ENCODE measurements at regions not wholly inside any gene's neighbourhood (a gene's known extent, or its start where the extent isn't known, plus 50 kb on each side); places are given as distances from the start of the nearest gene placed in this dataset.

DNA sequence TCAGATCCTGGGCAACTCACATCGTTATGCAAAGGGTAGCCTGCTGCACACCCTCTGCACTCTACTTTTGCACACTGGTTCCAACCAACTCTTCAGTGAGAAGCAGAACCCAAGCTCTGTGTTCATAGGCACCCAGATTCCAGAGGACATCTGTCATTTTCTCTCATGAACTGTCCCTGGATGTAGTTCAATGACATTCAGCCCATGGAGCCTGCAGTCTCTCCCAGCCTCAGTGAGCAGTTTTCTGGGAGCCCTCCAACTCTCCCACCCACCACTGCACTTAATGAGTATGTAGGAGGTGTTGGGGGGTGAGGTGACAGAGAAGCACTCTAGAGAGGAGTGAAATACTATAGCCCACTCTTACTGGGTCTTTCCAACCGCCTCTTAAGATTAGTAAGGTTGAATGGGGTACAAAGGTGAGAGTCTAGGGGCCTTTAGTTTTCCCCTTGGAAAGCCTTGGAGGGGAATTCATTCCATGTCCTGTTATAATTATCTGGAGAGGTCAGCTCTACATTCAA is 58.1 kb upstream of the APOBEC4 start:
- DNase-seq (ENCODE audit: low read depth) = no peak
- CTCF ChIA-PET = interaction anchor here (1.2 to 1.7 kb wide), 3 partner anchors 35 to 204 kb away, joined by 3 to 6 read pairs (median 5); no protein-coding TSS in a partner anchor
- no peak overlapping the region for H3K4me3 ChIP-seq (ENCODE audit: low read depth, low read length)
- H3K27me3 ChIP-seq (ENCODE audit: control insufficient read depth, insufficient read depth, low read length) = no peaks in the 10 kb centered on the region
- POLR2A ChIA-PET = no interaction called here
- TF ChIP-seq, protein P1, sequence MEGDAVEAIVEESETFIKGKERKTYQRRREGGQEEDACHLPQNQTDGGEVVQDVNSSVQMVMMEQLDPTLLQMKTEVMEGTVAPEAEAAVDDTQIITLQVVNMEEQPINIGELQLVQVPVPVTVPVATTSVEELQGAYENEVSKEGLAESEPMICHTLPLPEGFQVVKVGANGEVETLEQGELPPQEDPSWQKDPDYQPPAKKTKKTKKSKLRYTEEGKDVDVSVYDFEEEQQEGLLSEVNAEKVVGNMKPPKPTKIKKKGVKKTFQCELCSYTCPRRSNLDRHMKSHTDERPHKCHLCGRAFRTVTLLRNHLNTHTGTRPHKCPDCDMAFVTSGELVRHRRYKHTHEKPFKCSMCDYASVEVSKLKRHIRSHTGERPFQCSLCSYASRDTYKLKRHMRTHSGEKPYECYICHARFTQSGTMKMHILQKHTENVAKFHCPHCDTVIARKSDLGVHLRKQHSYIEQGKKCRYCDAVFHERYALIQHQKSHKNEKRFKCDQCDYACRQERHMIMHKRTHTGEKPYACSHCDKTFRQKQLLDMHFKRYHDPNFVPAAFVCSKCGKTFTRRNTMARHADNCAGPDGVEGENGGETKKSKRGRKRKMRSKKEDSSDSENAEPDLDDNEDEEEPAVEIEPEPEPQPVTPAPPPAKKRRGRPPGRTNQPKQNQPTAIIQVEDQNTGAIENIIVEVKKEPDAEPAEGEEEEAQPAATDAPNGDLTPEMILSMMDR (IDR thresholded peaks at IDR 0.05; ENCODE audit: insufficient read depth, low read depth, low read length) = no peak
- H3K36me3 ChIP-seq (ENCODE audit: control insufficient read depth, insufficient read depth, low read length) = no peaks in the 10 kb centered on the region

DNA sequence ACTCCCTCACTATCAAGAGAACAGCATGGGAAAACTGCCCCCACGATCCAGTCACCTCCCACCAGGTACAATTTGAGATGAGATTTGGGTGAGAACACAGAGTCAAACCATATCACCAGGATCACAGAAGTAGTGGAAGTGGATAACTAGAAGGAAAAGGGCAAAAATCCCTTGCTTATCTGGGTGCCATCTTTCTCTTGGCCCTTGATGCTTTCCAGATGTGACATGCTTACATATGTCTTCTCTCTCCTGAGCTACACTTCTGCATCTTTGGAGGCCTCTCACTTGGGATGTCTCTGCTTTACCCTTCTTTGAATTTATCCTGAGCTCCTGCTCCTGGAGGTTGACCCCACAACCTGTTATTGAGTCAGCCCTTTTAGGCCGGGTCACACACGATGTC is 57.6 kb upstream of the APOBEC4 start:
- Histone ChIP-seq H3K4me3 (ENCODE audit: low read depth, low read length) (no peak overlapping the region), H3K27me3 (ENCODE audit: control insufficient read depth, insufficient read depth, low read length) (no peaks in the 10 kb centered on the region), H3K36me3 (ENCODE audit: control insufficient read depth, insufficient read depth, low read length) (no peaks in the 10 kb centered on the region)
- no peak for DNase-seq (ENCODE audit: low read depth)
- POLR2A ChIA-PET = no interaction called here
- CTCF ChIA-PET = no interaction called here
- TF ChIP-seq, protein P1 (IDR thresholded peaks at IDR 0.05; ENCODE audit: insufficient read depth, low read depth, low read length) = no peak

DNA sequence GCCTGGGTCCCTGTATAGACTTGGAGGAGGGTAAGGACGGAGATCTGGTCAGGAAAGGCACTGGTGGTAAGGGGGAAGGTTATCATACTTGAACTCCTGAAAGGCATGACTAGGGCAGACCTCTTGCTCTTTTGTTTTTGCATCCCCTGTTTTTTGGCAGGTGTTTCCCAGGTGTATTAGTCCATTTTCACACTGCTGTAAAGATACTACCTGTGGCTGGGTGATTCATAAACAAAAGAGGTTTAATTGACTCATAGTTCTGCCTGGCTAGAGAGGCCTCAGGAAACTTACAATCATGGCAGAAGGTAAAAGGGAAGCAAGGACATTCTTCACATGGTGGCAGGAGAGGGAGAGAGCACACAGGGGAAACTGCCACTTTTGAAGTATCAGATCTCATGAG is 57.2 kb upstream of the APOBEC4 start:
- DNase-seq (ENCODE audit: low read depth) = no peak
- H3K4me3 ChIP-seq (ENCODE audit: low read depth, low read length) = no peak overlapping the region
- ChIA-PET CTCF (interaction anchor here (0.6 to 1.5 kb wide), 2 partner anchors 205 to 763 kb away, joined by 3 to 5 read pairs; no protein-coding TSS in a partner anchor), POLR2A (no interaction called here)
- H3K36me3 ChIP-seq (ENCODE audit: control insufficient read depth, insufficient read depth, low read length) = no peaks in the 10 kb centered on the region
- H3K27me3 ChIP-seq (ENCODE audit: control insufficient read depth, insufficient read depth, low read length) = no peaks in the 10 kb centered on the region
- TF ChIP-seq, protein P1 (IDR thresholded peaks at IDR 0.05; ENCODE audit: insufficient read depth, low read depth, low read length) = no peak

DNA sequence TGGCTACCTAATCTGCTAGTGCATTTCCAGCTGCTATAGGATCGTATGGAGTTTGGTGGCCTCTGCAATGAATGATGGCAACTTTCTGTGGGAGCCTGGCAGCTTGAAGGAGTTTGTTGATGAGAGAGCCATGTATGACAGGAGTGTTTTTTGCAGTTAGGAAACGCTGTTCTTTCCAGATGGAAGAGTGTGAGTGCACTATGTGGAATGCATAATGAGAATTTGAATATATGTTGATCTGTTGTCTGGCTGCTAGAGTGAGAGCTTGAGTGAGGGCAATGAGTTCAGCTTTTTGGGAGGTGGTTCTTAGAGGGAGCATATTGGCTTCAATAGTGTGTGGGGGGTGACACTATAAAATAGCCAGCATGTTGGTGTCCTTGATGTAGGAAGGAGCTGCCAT is 51.0 kb upstream of the APOBEC4 start:
- Histone ChIP-seq H3K27me3 (ENCODE audit: control insufficient read depth, insufficient read depth, low read length) (no peaks in the 10 kb centered on the region), H3K4me3 (ENCODE audit: low read depth, low read length) (no peak overlapping the region), H3K36me3 (ENCODE audit: control insufficient read depth, insufficient read depth, low read length) (no peaks in the 10 kb centered on the region)
- TF ChIP-seq, protein P1 (IDR thresholded peaks at IDR 0.05; ENCODE audit: insufficient read depth, low read depth, low read length) = no peak
- ChIA-PET POLR2A (no interaction called here), CTCF (interaction anchor here (0.9 kb wide), 1 partner anchor 14 kb away, joined by 4 read pairs; no protein-coding TSS in a partner anchor)
- no peak for DNase-seq (ENCODE audit: low read depth)
